Astrocyte (in vitro differentiated cells and primary cell): ENCODE measurements at regions not wholly inside any gene's neighbourhood (a gene's known extent, or its start where the extent isn't known, plus 50 kb on each side); places are given as distances from the start of the nearest gene placed in this dataset.

Experiments used
- DNase-seq: peaks from one replicate; pipeline ENCODE4 v3.0.0-alpha.2; 2010; ENCODE audit warnings: low read depth
- FAIRE-seq: peaks from 2 replicates; lab custom pipeline; 2011; peaks lifted over from hg19 to GRCh38; lab: Jason Lieb, UNC
- H2AFZ ChIP-seq: 2 replicates; pipeline ENCODE4 v1.6.0; 2012; ENCODE audit warnings: low read depth, low read length, inconsistent platforms
- H3K27ac ChIP-seq: 2 replicates; pipeline ENCODE4 v1.5.1; 2011; ENCODE audit warnings: low read depth, low read length, inconsistent platforms
- H3K27me3 ChIP-seq: 2 replicates; pipeline ENCODE4 v1.6.0; 2011; ENCODE audit warnings: low read length, inconsistent platforms; ENCODE audit not compliant: insufficient read depth
- H3K36me3 ChIP-seq: 2 replicates; pipeline ENCODE4 v1.5.1; 2011; ENCODE audit warnings: low read length, inconsistent platforms; ENCODE audit not compliant: insufficient read depth
- H3K4me1 ChIP-seq: 2 replicates; pipeline ENCODE4 v1.5.1; 2011; ENCODE audit warnings: low read length, inconsistent platforms; ENCODE audit not compliant: insufficient read depth
- H3K4me2 ChIP-seq: 2 replicates; pipeline ENCODE4 v1.6.0; 2012; ENCODE audit warnings: low read length, inconsistent platforms
- H3K4me3 ChIP-seq: 2 replicates; pipeline ENCODE4 v1.5.1; 2011; ENCODE audit warnings: low read depth, mild to moderate bottlenecking, low read length, inconsistent platforms; ENCODE audit not compliant: insufficient read depth
- H3K79me2 ChIP-seq: 2 replicates; pipeline ENCODE4 v1.6.0; 2012; ENCODE audit warnings: mild to moderate bottlenecking, low read length, inconsistent platforms; ENCODE audit not compliant: insufficient read depth
- H3K9ac ChIP-seq: 2 replicates; pipeline ENCODE4 v1.6.0; 2012; ENCODE audit warnings: mild to moderate bottlenecking, low read length, inconsistent platforms
- H3K9me3 ChIP-seq: 2 replicates; pipeline ENCODE4 v1.5.1; 2012; ENCODE audit warnings: low read depth, mild to moderate bottlenecking, low read length, inconsistent platforms; ENCODE audit not compliant: insufficient read depth
- H4K20me1 ChIP-seq: 2 replicates; pipeline ENCODE4 v1.6.0; 2012; ENCODE audit warnings: low read length, inconsistent platforms; ENCODE audit not compliant: insufficient read depth
- H3K27ac Mint-ChIP-seq: one replicate; pipeline ENCODE4 v1.8.0; 2021; ENCODE audit warnings: mild to moderate bottlenecking, mixed read lengths; ENCODE audit not compliant: unreplicated experiment
- H3K27me3 Mint-ChIP-seq: one replicate; pipeline ENCODE4 v1.8.0; 2021; ENCODE audit warnings: low read depth, mixed read lengths; ENCODE audit not compliant: unreplicated experiment
- H3K36me3 Mint-ChIP-seq: one replicate; pipeline ENCODE4 v1.8.0; 2021; ENCODE audit warnings: low read depth, mixed read lengths; ENCODE audit not compliant: unreplicated experiment
- H3K4me1 Mint-ChIP-seq: one replicate; pipeline ENCODE4 v1.8.0; 2021; ENCODE audit warnings: low read depth, mixed read lengths; ENCODE audit not compliant: unreplicated experiment
- H3K4me3 Mint-ChIP-seq: one replicate; pipeline ENCODE4 v1.8.0; 2021; ENCODE audit warnings: mild to moderate bottlenecking, moderate library complexity, mixed read lengths; ENCODE audit not compliant: unreplicated experiment
- H3K9me3 Mint-ChIP-seq: one replicate; pipeline ENCODE4 v1.8.0; 2021; ENCODE audit warnings: mild to moderate bottlenecking, mixed read lengths; ENCODE audit not compliant: unreplicated experiment
- CTCF ChIP-seq: IDR thresholded peaks from 2 replicates; pipeline ENCODE4 v1.5.1; 2011; ENCODE audit warnings: low read depth, mild to moderate bottlenecking, inconsistent platforms, low read length, moderate library complexity; ENCODE audit not compliant: insufficient read depth
- EZH2 ChIP-seq: IDR thresholded peaks from 2 replicates; pipeline ENCODE4 v1.6.1; 2012; ENCODE audit warnings: mild to moderate bottlenecking, low read length, inconsistent platforms; ENCODE audit not compliant: insufficient read depth

DNA sequence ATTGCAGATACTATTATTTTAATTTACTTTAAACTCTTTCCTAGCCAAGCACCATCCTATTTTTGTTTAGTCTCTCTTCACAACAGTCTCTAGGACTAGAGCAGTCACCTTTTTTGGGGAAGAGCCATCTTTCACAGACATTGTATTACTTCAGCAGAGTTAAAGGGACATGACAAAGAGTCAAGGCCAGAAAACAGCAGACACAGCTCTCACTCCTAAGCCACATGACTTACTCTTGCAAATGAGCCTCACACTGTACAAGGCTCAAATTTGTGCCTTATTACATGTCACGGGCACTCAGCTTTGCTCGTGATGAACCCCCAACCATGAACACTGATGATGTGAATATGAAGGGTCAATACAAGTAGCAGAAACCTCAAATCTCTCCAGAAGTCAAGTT, 104.3 kb downstream of the ZNF608 start:
- peaks cover 9% of the 10 kb centered on the region for H3K4me1 ChIP-seq
- peaks cover 29% of the 10 kb centered on the region for H3K36me3 Mint-ChIP-seq
- no peak overlapping the region for H3K4me2 ChIP-seq
- H3K27ac ChIP-seq, result no peak overlapping the region
- FAIRE-seq, result no peak
- H3K27me3 ChIP-seq, result no peaks in the 10 kb centered on the region
- no peaks in the 10 kb centered on the region for H4K20me1 ChIP-seq
- no peak overlapping the region for H3K4me3 Mint-ChIP-seq
- H3K9me3 Mint-ChIP-seq, result no peaks in the 10 kb centered on the region
- H3K4me1 Mint-ChIP-seq, result peaks cover 49% of the 10 kb centered on the region
- H3K9ac ChIP-seq, result no peak overlapping the region
- no peak overlapping the region for H2AFZ ChIP-seq
- no peaks in the 10 kb centered on the region for H3K9me3 ChIP-seq
- TF ChIP-seq EZH2 (no peak), CTCF (no peak)
- H3K27ac Mint-ChIP-seq, result peak overlapping the region; percentile 48
- H3K36me3 ChIP-seq, result peaks cover 4% of the 10 kb centered on the region
- no peak for DNase-seq
- H3K4me3 ChIP-seq, result no peak overlapping the region
- H3K27me3 Mint-ChIP-seq, result no peaks in the 10 kb centered on the region
- H3K79me2 ChIP-seq, result no peaks in the 10 kb centered on the region

DNA sequence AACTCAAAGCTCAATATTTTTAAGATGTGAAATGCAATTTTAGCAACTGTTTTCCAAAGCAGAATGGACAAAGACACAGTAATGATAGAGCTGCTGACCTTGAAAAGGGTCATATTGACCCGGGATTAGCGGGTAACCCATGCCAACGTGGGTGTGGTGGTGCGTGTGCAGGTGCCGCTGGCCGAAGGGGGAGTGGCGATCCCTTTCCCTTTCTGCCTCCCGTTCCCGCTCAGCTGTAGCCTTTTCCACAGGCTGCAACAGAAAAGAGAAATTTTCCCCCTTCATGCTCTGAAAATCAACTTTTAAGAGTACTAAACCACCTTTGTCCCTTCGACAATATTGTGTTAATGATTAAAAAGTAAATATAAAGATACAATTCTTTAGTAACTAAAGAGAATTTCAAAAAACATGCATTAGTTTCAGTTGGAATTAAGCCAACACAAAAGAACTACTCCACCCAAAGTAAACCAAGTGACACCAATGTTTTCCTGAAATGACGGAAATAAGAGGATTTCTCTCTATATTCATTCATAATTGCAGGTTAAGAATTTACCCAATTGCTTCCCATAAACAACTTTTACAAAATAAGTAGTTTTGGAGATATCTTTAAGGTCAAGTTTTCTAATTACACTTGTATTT, 105.2 kb downstream of the ZNF608 start:
- Mint-ChIP-seq H3K4me3 (no peak overlapping the region), H3K9me3 (no peaks in the 10 kb centered on the region), H3K36me3 (peaks cover 22% of the 10 kb centered on the region), H3K4me1 (peaks cover 40% of the 10 kb centered on the region), H3K27ac (no peak overlapping the region), H3K27me3 (no peaks in the 10 kb centered on the region)
- Histone ChIP-seq H3K27ac (no peak overlapping the region), H3K36me3 (peaks cover 4% of the 10 kb centered on the region), H3K9me3 (no peaks in the 10 kb centered on the region), H2AFZ (no peak overlapping the region), H3K27me3 (no peaks in the 10 kb centered on the region), H4K20me1 (no peaks in the 10 kb centered on the region), H3K79me2 (no peaks in the 10 kb centered on the region), H3K4me2 (no peak overlapping the region), H3K4me1 (peaks cover 9% of the 10 kb centered on the region), H3K4me3 (no peak overlapping the region), H3K9ac (no peak overlapping the region)
- no peak for FAIRE-seq
- no peak for TF ChIP-seq EZH2
- no peak for TF ChIP-seq CTCF
- no peak for DNase-seq

DNA sequence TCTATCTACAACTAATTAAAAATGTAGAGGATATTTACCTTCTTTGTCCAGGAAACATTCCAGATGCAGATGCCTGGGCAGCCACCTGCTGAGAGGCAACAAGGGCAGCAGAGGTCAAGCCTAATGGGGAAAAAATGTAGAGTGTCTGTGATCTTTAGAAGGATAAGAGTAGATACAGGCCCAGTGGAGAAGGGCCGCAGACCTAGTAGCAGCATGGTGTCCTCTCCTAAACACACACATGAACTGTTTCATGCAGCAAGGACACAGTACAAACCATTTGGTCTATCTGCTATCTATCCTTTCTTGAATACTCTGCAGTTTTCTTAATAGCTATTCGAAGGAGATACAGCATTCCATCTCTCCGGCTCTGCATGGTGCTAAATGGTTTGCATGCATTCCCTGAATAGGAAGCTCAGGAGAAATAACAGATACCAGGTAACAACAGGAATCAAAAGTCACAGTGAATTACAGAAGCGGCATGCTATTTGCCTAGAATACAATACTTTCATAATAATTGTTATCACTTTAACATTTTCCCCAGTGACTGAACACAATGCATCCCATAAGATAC, 107.3 kb downstream of the ZNF608 start:
- Histone ChIP-seq H3K27me3 (no peaks in the 10 kb centered on the region), H3K4me3 (no peak overlapping the region), H3K4me1 (peaks cover 14% of the 10 kb centered on the region), H3K27ac (no peak overlapping the region), H2AFZ (no peak overlapping the region), H4K20me1 (no peaks in the 10 kb centered on the region), H3K36me3 (peaks cover 4% of the 10 kb centered on the region), H3K9ac (no peak overlapping the region), H3K9me3 (no peaks in the 10 kb centered on the region), H3K4me2 (no peak overlapping the region), H3K79me2 (no peaks in the 10 kb centered on the region)
- no peaks in the 10 kb centered on the region for H3K9me3 Mint-ChIP-seq
- peaks cover 29% of the 10 kb centered on the region for H3K4me1 Mint-ChIP-seq
- H3K4me3 Mint-ChIP-seq, result no peak overlapping the region
- TF ChIP-seq CTCF (no peak), EZH2 (no peak)
- H3K27ac Mint-ChIP-seq, result no peak overlapping the region
- H3K27me3 Mint-ChIP-seq, result no peaks in the 10 kb centered on the region
- H3K36me3 Mint-ChIP-seq, result peaks cover 22% of the 10 kb centered on the region
- DNase-seq (no peak), FAIRE-seq (no peak)
